ENCODE measurements at regions not wholly inside any gene's neighbourhood (a gene's known extent, or its start where the extent isn't known, plus 50 kb on each side); places are given as distances from the start of the nearest gene placed in this dataset.

- Histone ChIP-seq H3K36me3 (ENCODE audit: control insufficient read depth in 2 of 2, insufficient read depth in 2 of 2, low read length in 2 of 2) (no peaks in the 10 kb centered on the region), H3K27me3 (ENCODE audit: control insufficient read depth in 2 of 2, insufficient read depth in 2 of 2, low read length in 2 of 2) (no peaks in the 10 kb centered on the region), H3K4me1 (ENCODE audit: control insufficient read depth in 2 of 2, insufficient read depth in 2 of 2, low read length in 2 of 2) (no peaks in the 10 kb centered on the region), H3K9me3 (ENCODE audit: control insufficient read depth in 2 of 2, low read length in 2 of 2) (no peaks in the 10 kb centered on the region), H3K27ac (ENCODE audit: low read depth in 2 of 2, low read length in 2 of 2) (no peak overlapping the region), H3K4me3 (ENCODE audit: low read length in 2 of 2) (no peak overlapping the region), H3K9ac (ENCODE audit: low read depth in 1 of 2, low read length in 2 of 2) (no peak overlapping the region)
Measured at GRCh38 chr1:199122532-199123311, 483.9 kb downstream of the PTPRC start.

- Histone ChIP-seq H3K4me3 (ENCODE audit: low read length in 2 of 2) (no peak overlapping the region), H3K9me3 (ENCODE audit: control insufficient read depth in 2 of 2, low read length in 2 of 2) (no peaks in the 10 kb centered on the region), H3K27me3 (ENCODE audit: control insufficient read depth in 2 of 2, insufficient read depth in 2 of 2, low read length in 2 of 2) (no peaks in the 10 kb centered on the region), H3K27ac (ENCODE audit: low read depth in 2 of 2, low read length in 2 of 2) (no peak overlapping the region), H3K36me3 (ENCODE audit: control insufficient read depth in 2 of 2, insufficient read depth in 2 of 2, low read length in 2 of 2) (no peaks in the 10 kb centered on the region), H3K4me1 (ENCODE audit: control insufficient read depth in 2 of 2, insufficient read depth in 2 of 2, low read length in 2 of 2) (no peaks in the 10 kb centered on the region), H3K9ac (ENCODE audit: low read depth in 1 of 2, low read length in 2 of 2) (no peak overlapping the region)
Measured at GRCh38 chr1:199123615-199124014, 484.8 kb downstream of the PTPRC start.

GRCh38 chr1:199124351-199124750, 485.5 kb downstream of the PTPRC start:
- H3K36me3 ChIP-seq (ENCODE audit: control insufficient read depth in 2 of 2, insufficient read depth in 2 of 2, low read length in 2 of 2), result no peaks in the 10 kb centered on the region
- no peak overlapping the region for H3K4me3 ChIP-seq (ENCODE audit: low read length in 2 of 2)
- H3K4me1 ChIP-seq (ENCODE audit: control insufficient read depth in 2 of 2, insufficient read depth in 2 of 2, low read length in 2 of 2), result no peaks in the 10 kb centered on the region
- H3K27me3 ChIP-seq (ENCODE audit: control insufficient read depth in 2 of 2, insufficient read depth in 2 of 2, low read length in 2 of 2), result no peaks in the 10 kb centered on the region
- H3K27ac ChIP-seq (ENCODE audit: low read depth in 2 of 2, low read length in 2 of 2), result no peak overlapping the region
- H3K9ac ChIP-seq (ENCODE audit: low read depth in 1 of 2, low read length in 2 of 2), result no peak overlapping the region
- no peaks in the 10 kb centered on the region for H3K9me3 ChIP-seq (ENCODE audit: control insufficient read depth in 2 of 2, low read length in 2 of 2)

- H3K4me1 ChIP-seq (ENCODE audit: control insufficient read depth in 2 of 2, insufficient read depth in 2 of 2, low read length in 2 of 2), result no peaks in the 10 kb centered on the region
- H3K36me3 ChIP-seq (ENCODE audit: control insufficient read depth in 2 of 2, insufficient read depth in 2 of 2, low read length in 2 of 2), result no peaks in the 10 kb centered on the region
- no peak overlapping the region for H3K4me3 ChIP-seq (ENCODE audit: low read length in 2 of 2)
- no peaks in the 10 kb centered on the region for H3K9me3 ChIP-seq (ENCODE audit: control insufficient read depth in 2 of 2, low read length in 2 of 2)
- no peak overlapping the region for H3K9ac ChIP-seq (ENCODE audit: low read depth in 1 of 2, low read length in 2 of 2)
- H3K27ac ChIP-seq (ENCODE audit: low read depth in 2 of 2, low read length in 2 of 2), result no peak overlapping the region
- H3K27me3 ChIP-seq (ENCODE audit: control insufficient read depth in 2 of 2, insufficient read depth in 2 of 2, low read length in 2 of 2), result no peaks in the 10 kb centered on the region
Measured at GRCh38 chr1:199129247-199129646, 490.4 kb downstream of the PTPRC start.

GRCh38 chr1:199132006-199132405, 493.2 kb downstream of the PTPRC start:
- no peaks in the 10 kb centered on the region for H3K36me3 ChIP-seq (ENCODE audit: control insufficient read depth in 2 of 2, insufficient read depth in 2 of 2, low read length in 2 of 2)
- H3K4me3 ChIP-seq (ENCODE audit: low read length in 2 of 2), result no peak overlapping the region
- H3K4me1 ChIP-seq (ENCODE audit: control insufficient read depth in 2 of 2, insufficient read depth in 2 of 2, low read length in 2 of 2), result no peaks in the 10 kb centered on the region
- no peak overlapping the region for H3K9ac ChIP-seq (ENCODE audit: low read depth in 1 of 2, low read length in 2 of 2)
- no peaks in the 10 kb centered on the region for H3K27me3 ChIP-seq (ENCODE audit: control insufficient read depth in 2 of 2, insufficient read depth in 2 of 2, low read length in 2 of 2)
- no peak overlapping the region for H3K27ac ChIP-seq (ENCODE audit: low read depth in 2 of 2, low read length in 2 of 2)
- H3K9me3 ChIP-seq (ENCODE audit: control insufficient read depth in 2 of 2, low read length in 2 of 2), result no peaks in the 10 kb centered on the region

- Histone ChIP-seq H3K4me3 (ENCODE audit: low read length in 2 of 2) (no peak overlapping the region), H3K27ac (ENCODE audit: low read depth in 2 of 2, low read length in 2 of 2) (no peak overlapping the region), H3K36me3 (ENCODE audit: control insufficient read depth in 2 of 2, insufficient read depth in 2 of 2, low read length in 2 of 2) (no peaks in the 10 kb centered on the region), H3K4me1 (ENCODE audit: control insufficient read depth in 2 of 2, insufficient read depth in 2 of 2, low read length in 2 of 2) (no peaks in the 10 kb centered on the region), H3K9me3 (ENCODE audit: control insufficient read depth in 2 of 2, low read length in 2 of 2) (no peaks in the 10 kb centered on the region), H3K27me3 (ENCODE audit: control insufficient read depth in 2 of 2, insufficient read depth in 2 of 2, low read length in 2 of 2) (no peaks in the 10 kb centered on the region), H3K9ac (ENCODE audit: low read depth in 1 of 2, low read length in 2 of 2) (no peak overlapping the region)
Measured at GRCh38 chr1:199135901-199136300, 497.1 kb downstream of the PTPRC start.

- no peaks in the 10 kb centered on the region for H3K27me3 ChIP-seq (ENCODE audit: control insufficient read depth in 2 of 2, insufficient read depth in 2 of 2, low read length in 2 of 2)
- no peak overlapping the region for H3K27ac ChIP-seq (ENCODE audit: low read depth in 2 of 2, low read length in 2 of 2)
- H3K9ac ChIP-seq (ENCODE audit: low read depth in 1 of 2, low read length in 2 of 2), result no peak overlapping the region
- H3K4me1 ChIP-seq (ENCODE audit: control insufficient read depth in 2 of 2, insufficient read depth in 2 of 2, low read length in 2 of 2), result no peaks in the 10 kb centered on the region
- H3K4me3 ChIP-seq (ENCODE audit: low read length in 2 of 2), result no peak overlapping the region
- H3K9me3 ChIP-seq (ENCODE audit: control insufficient read depth in 2 of 2, low read length in 2 of 2), result no peaks in the 10 kb centered on the region
- H3K36me3 ChIP-seq (ENCODE audit: control insufficient read depth in 2 of 2, insufficient read depth in 2 of 2, low read length in 2 of 2), result no peaks in the 10 kb centered on the region
Measured at GRCh38 chr1:199138061-199138460, 499.2 kb downstream of the PTPRC start.

- Histone ChIP-seq H3K36me3 (ENCODE audit: control insufficient read depth in 2 of 2, insufficient read depth in 2 of 2, low read length in 2 of 2) (no peaks in the 10 kb centered on the region), H3K4me3 (ENCODE audit: low read length in 2 of 2) (no peak overlapping the region), H3K9me3 (ENCODE audit: control insufficient read depth in 2 of 2, low read length in 2 of 2) (no peaks in the 10 kb centered on the region), H3K9ac (ENCODE audit: low read depth in 1 of 2, low read length in 2 of 2) (no peak overlapping the region), H3K27me3 (ENCODE audit: control insufficient read depth in 2 of 2, insufficient read depth in 2 of 2, low read length in 2 of 2) (no peaks in the 10 kb centered on the region), H3K4me1 (ENCODE audit: control insufficient read depth in 2 of 2, insufficient read depth in 2 of 2, low read length in 2 of 2) (no peaks in the 10 kb centered on the region), H3K27ac (ENCODE audit: low read depth in 2 of 2, low read length in 2 of 2) (no peak overlapping the region)
Measured at GRCh38 chr1:199149591-199149990, 510.8 kb downstream of the PTPRC start.

GRCh38 chr1:199150756-199151155, 511.9 kb downstream of the PTPRC start:
- no peak overlapping the region for H3K4me3 ChIP-seq (ENCODE audit: low read length in 2 of 2)
- no peak overlapping the region for H3K9ac ChIP-seq (ENCODE audit: low read depth in 1 of 2, low read length in 2 of 2)
- no peaks in the 10 kb centered on the region for H3K36me3 ChIP-seq (ENCODE audit: control insufficient read depth in 2 of 2, insufficient read depth in 2 of 2, low read length in 2 of 2)
- no peaks in the 10 kb centered on the region for H3K9me3 ChIP-seq (ENCODE audit: control insufficient read depth in 2 of 2, low read length in 2 of 2)
- no peaks in the 10 kb centered on the region for H3K4me1 ChIP-seq (ENCODE audit: control insufficient read depth in 2 of 2, insufficient read depth in 2 of 2, low read length in 2 of 2)
- no peaks in the 10 kb centered on the region for H3K27me3 ChIP-seq (ENCODE audit: control insufficient read depth in 2 of 2, insufficient read depth in 2 of 2, low read length in 2 of 2)
- no peak overlapping the region for H3K27ac ChIP-seq (ENCODE audit: low read depth in 2 of 2, low read length in 2 of 2)

GRCh38 chr1:199151634-199152425, 513.0 kb downstream of the PTPRC start:
- Histone ChIP-seq H3K4me1 (ENCODE audit: control insufficient read depth in 2 of 2, insufficient read depth in 2 of 2, low read length in 2 of 2) (no peaks in the 10 kb centered on the region), H3K27me3 (ENCODE audit: control insufficient read depth in 2 of 2, insufficient read depth in 2 of 2, low read length in 2 of 2) (no peaks in the 10 kb centered on the region), H3K9ac (ENCODE audit: low read depth in 1 of 2, low read length in 2 of 2) (no peak overlapping the region), H3K27ac (ENCODE audit: low read depth in 2 of 2, low read length in 2 of 2) (no peak overlapping the region), H3K9me3 (ENCODE audit: control insufficient read depth in 2 of 2, low read length in 2 of 2) (no peaks in the 10 kb centered on the region), H3K4me3 (ENCODE audit: low read length in 2 of 2) (no peak overlapping the region), H3K36me3 (ENCODE audit: control insufficient read depth in 2 of 2, insufficient read depth in 2 of 2, low read length in 2 of 2) (no peaks in the 10 kb centered on the region)

All from mucosa of rectum (tissue), 2 donors.